Choroid plexus epithelial cell (primary cell): ENCODE measurements at regions not wholly inside any gene's neighbourhood (a gene's known extent, or its start where the extent isn't known, plus 50 kb on each side); places are given as distances from the start of the nearest gene placed in this dataset.

Experiments used
- DNase-seq: peaks from one replicate; pipeline ENCODE4 v3.0.0-alpha.2; 2010; ENCODE audit warnings: low read depth
- H3K4me3 ChIP-seq: 2 replicates; pipeline ENCODE4 v1.5.1; 2011; ENCODE audit warnings: low read depth, mild to moderate bottlenecking, control low read depth, low read length, moderate library complexity
- CTCF ChIP-seq: conservative IDR thresholded peaks from 2 replicates; pipeline ENCODE4 v1.5.1; 2011; ENCODE audit warnings: low read depth, mild to moderate bottlenecking, control low read depth, inconsistent platforms, low read length, moderate library complexity

GRCh38 chr14:56055511-56055910 lies 62.7 kb upstream of the PELI2 start:
- no peak for DNase-seq
- no peak overlapping the region for H3K4me3 ChIP-seq
- no peak for TF ChIP-seq CTCF

GRCh38 chr14:56056031-56056430 lies 62.2 kb upstream of the PELI2 start:
- no peak for DNase-seq
- H3K4me3 ChIP-seq: no peak overlapping the region
- no peak for TF ChIP-seq CTCF

GRCh38 chr14:56057071-56057741 lies 61.0 kb upstream of the PELI2 start:
- no peak for DNase-seq
- no peak for TF ChIP-seq CTCF
- H3K4me3 ChIP-seq: no peak overlapping the region

- no peak for DNase-seq
- no peak overlapping the region for H3K4me3 ChIP-seq
- no peak for TF ChIP-seq CTCF
Measured at GRCh38 chr14:56057767-56058166, 60.4 kb upstream of the PELI2 start.

GRCh38 chr14:56059054-56059453 lies 59.2 kb upstream of the PELI2 start:
- H3K4me3 ChIP-seq: no peak overlapping the region
- TF ChIP-seq CTCF: no peak
- DNase-seq: no peak

- DNase-seq: no peak
- no peak overlapping the region for H3K4me3 ChIP-seq
- no peak for TF ChIP-seq CTCF
Measured at GRCh38 chr14:56061051-56061450, 57.2 kb upstream of the PELI2 start.

- no peak overlapping the region for H3K4me3 ChIP-seq
- TF ChIP-seq CTCF: no peak
- DNase-seq: no peak
Measured at GRCh38 chr14:56063131-56063530, 55.1 kb upstream of the PELI2 start.
